Spinal cord (tissue), 9 donors: ENCODE measurements at regions not wholly inside any gene's neighbourhood (a gene's known extent, or its start where the extent isn't known, plus 50 kb on each side); places are given as distances from the start of the nearest gene placed in this dataset.

Source experiments
- DNase-seq, 6 donors: peaks; one replicate each; pipeline versions ENCODE4 v3.0.0 to v3.0.0-alpha.2; 2013 to 2015; ENCODE audit warnings: low spot score in 6 of 6, low read depth in 4 of 6
- H3K27ac ChIP-seq: one replicate; pipeline ENCODE4 v1.5.1; 2013; ENCODE audit warnings: low read depth, low read length, control low read depth
- H3K27me3 ChIP-seq: one replicate; pipeline ENCODE4 v1.6.1; 2013; ENCODE audit warnings: low read length; ENCODE audit not compliant: control insufficient read depth, insufficient read depth
- H3K36me3 ChIP-seq: one replicate; pipeline ENCODE4 v1.6.1; 2013; ENCODE audit warnings: low read length; ENCODE audit not compliant: control insufficient read depth, insufficient read depth
- H3K4me1 ChIP-seq: one replicate; pipeline ENCODE4 v1.6.1; 2013; ENCODE audit warnings: low read length; ENCODE audit not compliant: control insufficient read depth, insufficient read depth
- H3K4me3 ChIP-seq: one replicate; pipeline ENCODE4 v1.5.1; 2013; ENCODE audit warnings: low read depth, low read length, control low read depth
- H3K9me3 ChIP-seq: one replicate; pipeline ENCODE4 v1.6.1; 2013; ENCODE audit warnings: low read length; ENCODE audit not compliant: control insufficient read depth, insufficient read depth
- WGBS: methylation state at CpG from one replicate; pipeline ENCODE4 v1.1.5; 2013; ENCODE audit warnings: missing lambda C conversion rate; ENCODE audit not compliant: insufficient coverage; 5-methylcytosine and 5-hydroxymethylcytosine counted together
- donor health status: healthy.

DNA sequence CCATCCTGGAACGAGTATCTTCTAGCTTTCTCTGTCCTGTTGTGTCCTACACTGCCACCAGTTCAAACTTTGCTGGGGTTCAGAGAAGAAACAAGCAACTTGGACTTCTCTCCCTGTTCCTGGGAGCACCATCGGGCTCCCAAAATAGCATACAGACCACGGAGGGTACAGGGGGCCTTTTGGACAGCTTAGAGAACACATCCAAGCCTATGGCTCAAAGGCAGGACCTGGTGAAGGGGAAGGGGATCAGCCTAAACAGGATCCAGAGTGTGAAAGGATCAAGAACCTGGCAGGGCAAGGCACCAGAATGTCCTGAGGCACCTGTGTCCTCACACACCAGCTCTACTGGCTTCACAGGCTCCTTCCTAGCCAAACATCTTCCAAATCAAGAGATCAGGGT is 1336.5 kb downstream of the UQCRFS1 start:
- DNase-seq: no peak
- no peaks in the 10 kb centered on the region for H3K4me1 ChIP-seq
- no peaks in the 10 kb centered on the region for H3K9me3 ChIP-seq
- no peak overlapping the region for H3K4me3 ChIP-seq
- no peaks in the 10 kb centered on the region for H3K27me3 ChIP-seq
- 68% methylated on average over 3 of the region's 3 CpGs for WGBS
- H3K36me3 ChIP-seq: no peaks in the 10 kb centered on the region
- H3K27ac ChIP-seq: no peak overlapping the region

DNA sequence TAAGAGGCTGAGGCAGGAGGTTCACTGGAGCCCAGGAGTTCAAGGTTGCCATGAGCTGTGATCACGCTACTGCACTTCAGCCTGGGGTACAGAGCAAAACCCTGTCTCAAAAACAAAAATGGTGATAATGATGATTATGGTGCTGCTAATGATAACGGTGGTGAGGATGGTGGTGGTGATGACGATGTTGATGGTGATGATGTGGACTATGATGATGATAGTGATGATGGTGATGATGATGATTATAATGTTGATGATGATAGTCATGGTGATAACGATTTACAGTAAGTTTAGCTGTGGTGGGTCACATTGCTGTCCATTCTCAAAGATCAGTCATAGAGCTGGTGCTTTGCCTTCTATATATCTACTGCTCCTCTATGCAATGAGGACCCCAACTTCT is 1340.6 kb downstream of the UQCRFS1 start:
- 81% methylated on average over 3 of the region's 4 CpGs for WGBS
- Histone ChIP-seq H3K36me3 (no peaks in the 10 kb centered on the region), H3K27ac (no peak overlapping the region), H3K4me3 (no peak overlapping the region), H3K4me1 (no peaks in the 10 kb centered on the region), H3K27me3 (no peaks in the 10 kb centered on the region), H3K9me3 (no peaks in the 10 kb centered on the region)
- no peak for DNase-seq

DNA sequence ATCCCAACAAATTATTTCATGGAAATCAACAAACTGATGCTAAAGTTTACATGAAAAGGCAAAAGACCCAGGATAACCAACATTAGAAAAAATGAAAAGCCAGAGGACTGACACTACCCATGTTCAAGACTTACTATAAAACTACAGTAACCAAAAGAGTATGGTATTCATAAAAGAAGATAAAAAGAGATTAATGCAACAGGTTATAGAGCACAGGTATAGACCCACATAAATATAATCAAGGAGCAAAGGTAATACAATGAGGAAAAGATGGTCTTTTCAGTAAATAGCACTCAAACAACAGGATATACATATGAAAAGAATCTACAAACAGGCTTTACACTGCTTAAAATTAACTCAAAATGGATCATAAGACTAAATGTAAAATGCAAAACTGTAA is 1342.7 kb downstream of the UQCRFS1 start:
- Histone ChIP-seq H3K27me3 (no peaks in the 10 kb centered on the region), H3K4me1 (no peaks in the 10 kb centered on the region), H3K27ac (no peak overlapping the region), H3K36me3 (no peaks in the 10 kb centered on the region), H3K4me3 (no peak overlapping the region), H3K9me3 (peaks cover 2% of the 10 kb centered on the region)
- DNase-seq: no peak

DNA sequence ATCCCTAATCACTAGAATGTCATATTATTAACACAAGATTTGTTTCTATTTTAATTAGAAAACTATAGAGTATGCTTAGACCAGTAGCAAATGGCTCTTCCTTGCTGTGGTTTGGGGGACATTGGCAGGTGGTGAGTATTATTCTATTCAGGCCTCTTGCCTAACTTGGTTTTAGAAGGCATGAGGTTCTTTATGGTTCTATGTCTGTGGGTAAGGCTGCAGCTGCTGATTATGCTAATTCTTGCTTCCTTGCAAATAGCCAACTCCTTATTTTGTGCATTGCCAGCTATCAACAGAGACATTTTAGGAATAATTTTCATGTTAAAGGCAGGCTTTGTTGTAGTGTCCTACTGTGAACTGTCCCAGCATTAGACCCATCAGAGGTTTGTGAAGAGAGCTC is 1344.9 kb downstream of the UQCRFS1 start:
- Histone ChIP-seq H3K27me3 (no peaks in the 10 kb centered on the region), H3K36me3 (no peaks in the 10 kb centered on the region), H3K9me3 (peaks cover 2% of the 10 kb centered on the region), H3K4me1 (no peaks in the 10 kb centered on the region), H3K4me3 (no peak overlapping the region), H3K27ac (no peak overlapping the region)
- DNase-seq: no peak

DNA sequence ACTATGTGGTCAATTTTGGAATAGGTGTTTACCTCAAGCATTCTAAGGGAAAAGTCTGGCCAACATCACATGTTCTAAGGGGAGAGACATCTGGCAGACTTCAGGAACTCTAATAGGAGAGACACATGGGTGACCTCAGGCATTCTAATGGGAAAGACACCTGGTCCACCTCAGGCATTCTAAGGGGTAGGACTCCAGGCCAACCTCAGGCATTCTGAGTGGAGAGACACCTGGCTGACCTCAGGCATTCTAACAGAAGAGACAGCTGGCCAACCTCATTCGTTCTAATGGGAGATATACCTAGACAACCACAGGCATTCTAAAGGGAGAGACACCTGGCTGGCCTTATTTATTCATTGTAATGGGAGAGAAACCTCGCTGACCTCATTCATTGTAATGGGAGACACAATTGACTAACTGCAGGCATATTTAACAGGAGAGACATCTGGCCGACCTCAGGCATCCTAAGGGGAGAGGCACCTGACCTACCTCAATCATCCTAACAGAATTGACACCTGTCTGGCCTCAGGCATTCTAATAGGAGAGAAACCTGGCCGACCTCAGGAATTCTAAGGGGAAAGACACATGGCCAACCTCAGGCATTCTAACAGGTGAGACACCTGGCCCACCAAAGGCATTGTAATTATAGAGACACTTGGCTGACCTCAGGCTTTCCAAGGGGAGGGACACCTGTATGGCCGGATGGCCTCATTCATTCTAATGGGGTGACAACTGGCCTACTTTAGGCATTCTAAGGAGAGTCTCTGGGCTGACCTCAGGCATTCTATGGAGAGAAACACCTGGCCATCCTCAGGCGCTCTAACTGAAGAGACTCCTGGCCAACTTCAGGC is 1346.8 kb downstream of the UQCRFS1 start:
- 79% methylated on average over 2 of the region's 6 CpGs for WGBS
- Histone ChIP-seq H3K27ac (no peak overlapping the region), H3K27me3 (no peaks in the 10 kb centered on the region), H3K9me3 (peaks cover 2% of the 10 kb centered on the region), H3K36me3 (no peaks in the 10 kb centered on the region), H3K4me3 (no peak overlapping the region), H3K4me1 (no peaks in the 10 kb centered on the region)
- DNase-seq: no peak

DNA sequence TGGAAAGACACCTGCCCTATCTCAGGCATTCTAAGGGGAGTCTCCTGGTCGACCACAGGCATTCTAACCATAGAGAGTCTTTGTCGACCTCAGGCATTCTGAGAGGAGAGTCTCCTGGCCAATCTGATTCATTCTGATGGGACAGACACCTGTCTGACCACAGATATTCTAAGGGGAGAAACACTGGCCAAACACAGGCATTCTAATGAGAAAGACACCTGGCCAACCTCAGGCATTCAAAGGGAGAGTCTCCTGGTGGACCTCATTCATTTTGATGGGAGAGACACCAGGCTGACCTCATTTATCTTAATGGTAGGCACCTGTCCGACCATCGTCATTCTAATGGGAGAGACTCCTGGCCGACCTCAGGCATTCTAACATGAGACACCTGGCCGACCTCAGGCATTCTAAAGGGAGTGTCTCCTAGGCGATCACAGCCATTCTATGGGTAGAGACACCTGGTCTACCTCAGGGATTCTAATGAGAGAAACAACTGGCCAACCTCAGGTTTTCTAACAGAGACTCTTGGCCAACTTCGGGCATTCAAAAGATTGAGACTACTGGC is 1351.5 kb downstream of the UQCRFS1 start:
- H3K4me1 ChIP-seq: no peaks in the 10 kb centered on the region
- H3K4me3 ChIP-seq: no peak overlapping the region
- WGBS: 87% methylated on average over 6 of the region's 8 CpGs
- no peak for DNase-seq
- H3K27me3 ChIP-seq: no peaks in the 10 kb centered on the region
- peaks cover 9% of the 10 kb centered on the region for H3K9me3 ChIP-seq
- H3K27ac ChIP-seq: no peak overlapping the region
- H3K36me3 ChIP-seq: no peaks in the 10 kb centered on the region

DNA sequence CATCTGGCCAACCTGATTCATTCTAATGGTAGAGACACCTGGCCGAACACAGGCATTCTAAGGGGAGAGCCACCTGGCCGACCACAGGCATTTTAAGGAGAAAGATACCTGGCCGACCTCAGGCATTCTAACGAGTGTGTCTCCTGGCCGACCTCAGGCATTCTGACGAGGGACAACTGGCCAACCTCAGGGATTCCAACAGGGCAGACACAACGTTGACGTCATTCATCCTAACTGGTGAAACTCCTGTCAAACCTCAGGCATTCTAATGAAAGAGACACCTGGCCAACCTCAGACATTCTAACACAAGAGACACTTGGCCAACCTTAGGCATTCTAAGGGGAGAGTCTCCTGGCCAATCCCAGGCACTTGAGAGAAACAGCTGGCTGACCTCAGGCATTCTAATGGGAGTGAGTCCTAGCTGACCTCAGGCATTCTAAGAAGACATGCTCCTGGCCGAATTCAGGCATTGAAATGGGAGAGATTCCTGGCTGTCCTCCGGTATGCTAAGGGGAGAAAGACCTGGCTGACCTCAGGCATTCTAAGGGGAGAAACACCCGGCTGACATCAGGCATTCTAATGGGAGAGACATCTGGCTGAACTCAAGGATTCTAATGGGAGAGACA is 1352.5 kb downstream of the UQCRFS1 start:
- Histone ChIP-seq H3K36me3 (no peaks in the 10 kb centered on the region), H3K4me3 (no peak overlapping the region), H3K9me3 (peaks cover 8% of the 10 kb centered on the region), H3K4me1 (no peaks in the 10 kb centered on the region), H3K27ac (no peak overlapping the region), H3K27me3 (no peaks in the 10 kb centered on the region)
- DNase-seq: no peak
- 89% methylated on average over 11 of the region's 11 CpGs for WGBS

DNA sequence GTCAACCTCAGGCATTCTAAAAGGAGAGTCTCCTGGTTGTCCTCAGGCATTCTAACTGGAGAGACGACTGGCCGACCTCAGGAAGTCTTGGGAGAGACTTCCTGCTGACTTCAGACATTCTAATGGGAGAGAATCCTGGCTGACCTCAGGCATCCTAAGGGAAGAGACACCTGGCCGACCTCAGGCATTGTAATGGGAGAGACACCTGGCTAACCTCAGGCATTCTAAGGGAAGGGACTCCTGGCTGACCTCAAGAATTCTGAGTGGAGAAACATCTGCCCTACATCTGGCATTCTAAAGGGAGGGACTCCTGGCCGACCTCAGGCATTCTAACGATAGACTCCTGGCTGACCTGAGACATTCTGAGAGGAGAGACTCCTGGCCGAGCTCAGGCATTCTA is 1353.3 kb downstream of the UQCRFS1 start:
- no peak for DNase-seq
- Histone ChIP-seq H3K27me3 (no peaks in the 10 kb centered on the region), H3K36me3 (no peaks in the 10 kb centered on the region), H3K4me1 (no peaks in the 10 kb centered on the region), H3K4me3 (no peak overlapping the region), H3K9me3 (peaks cover 8% of the 10 kb centered on the region), H3K27ac (no peak overlapping the region)
- 74% methylated on average over 3 of the region's 6 CpGs for WGBS

DNA sequence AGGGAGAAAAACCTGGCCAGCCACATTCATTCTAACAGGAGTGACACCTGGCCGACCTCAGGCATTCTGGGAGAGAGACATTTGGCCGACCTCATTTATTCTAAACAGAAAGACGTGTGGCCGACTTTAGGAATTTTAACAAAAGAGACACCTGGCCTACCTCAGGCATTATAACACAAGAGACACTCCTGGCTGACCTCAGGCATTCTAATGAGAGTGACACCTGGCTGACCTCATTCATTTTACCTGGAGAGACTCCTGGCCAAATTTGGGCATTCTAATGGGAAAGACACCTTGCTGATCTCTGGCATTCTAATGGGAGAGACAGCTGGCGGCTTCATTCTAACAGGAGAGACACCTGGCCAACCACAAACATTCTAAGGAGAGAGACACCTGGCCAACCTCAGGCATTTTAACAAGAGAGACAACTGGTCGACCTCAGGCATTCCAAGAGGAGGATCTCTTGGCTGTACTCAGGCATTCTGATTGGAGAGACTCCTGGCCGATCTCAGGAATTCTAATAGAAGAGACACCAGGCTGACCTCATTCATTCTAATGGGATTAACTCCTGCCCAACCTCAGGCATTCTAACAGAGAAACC is 1353.9 kb downstream of the UQCRFS1 start:
- WGBS: 77% methylated on average over 5 of the region's 7 CpGs
- Histone ChIP-seq H3K4me1 (no peaks in the 10 kb centered on the region), H3K4me3 (no peak overlapping the region), H3K36me3 (no peaks in the 10 kb centered on the region), H3K27me3 (no peaks in the 10 kb centered on the region), H3K9me3 (peaks cover 8% of the 10 kb centered on the region), H3K27ac (no peak overlapping the region)
- no peak for DNase-seq
